ENCODE measurements at regions not wholly inside any gene's neighbourhood (a gene's known extent, or its start where the extent isn't known, plus 50 kb on each side); places are given as distances from the start of the nearest gene placed in this dataset.

DNA sequence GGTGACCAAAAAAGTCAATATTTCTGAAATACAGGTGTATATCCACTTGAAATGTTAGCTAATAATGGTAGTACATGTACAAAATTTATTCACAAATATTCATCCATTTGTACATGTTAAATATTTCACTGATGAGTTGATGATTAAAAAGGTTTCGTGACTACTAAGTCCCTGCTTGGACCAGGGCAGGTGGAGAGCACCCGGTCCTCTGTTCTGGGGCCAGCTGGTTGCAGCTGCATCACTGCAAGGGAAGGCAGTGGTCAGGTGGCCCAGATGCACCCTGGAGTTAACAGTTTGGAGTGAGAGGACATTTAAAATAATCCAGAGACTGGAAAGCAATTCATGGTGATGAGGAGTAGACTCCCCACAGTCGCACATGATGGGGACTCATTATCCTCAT lies 141.2 kb downstream of the ZBTB18 start:
- TF ChIP-seq, protein P1, sequence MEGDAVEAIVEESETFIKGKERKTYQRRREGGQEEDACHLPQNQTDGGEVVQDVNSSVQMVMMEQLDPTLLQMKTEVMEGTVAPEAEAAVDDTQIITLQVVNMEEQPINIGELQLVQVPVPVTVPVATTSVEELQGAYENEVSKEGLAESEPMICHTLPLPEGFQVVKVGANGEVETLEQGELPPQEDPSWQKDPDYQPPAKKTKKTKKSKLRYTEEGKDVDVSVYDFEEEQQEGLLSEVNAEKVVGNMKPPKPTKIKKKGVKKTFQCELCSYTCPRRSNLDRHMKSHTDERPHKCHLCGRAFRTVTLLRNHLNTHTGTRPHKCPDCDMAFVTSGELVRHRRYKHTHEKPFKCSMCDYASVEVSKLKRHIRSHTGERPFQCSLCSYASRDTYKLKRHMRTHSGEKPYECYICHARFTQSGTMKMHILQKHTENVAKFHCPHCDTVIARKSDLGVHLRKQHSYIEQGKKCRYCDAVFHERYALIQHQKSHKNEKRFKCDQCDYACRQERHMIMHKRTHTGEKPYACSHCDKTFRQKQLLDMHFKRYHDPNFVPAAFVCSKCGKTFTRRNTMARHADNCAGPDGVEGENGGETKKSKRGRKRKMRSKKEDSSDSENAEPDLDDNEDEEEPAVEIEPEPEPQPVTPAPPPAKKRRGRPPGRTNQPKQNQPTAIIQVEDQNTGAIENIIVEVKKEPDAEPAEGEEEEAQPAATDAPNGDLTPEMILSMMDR (IDR thresholded peaks at IDR 0.05), result no peak
- TF ChIP-seq POLR2A (IDR thresholded peaks at IDR 0.05), result no peak
